Rectal smooth muscle tissue (tissue), 1 donor: ENCODE measurements at regions not wholly inside any gene's neighbourhood (a gene's known extent, or its start where the extent isn't known, plus 50 kb on each side); places are given as distances from the start of the nearest gene placed in this dataset.

Experiments
- H3K27ac ChIP-seq: one replicate; pipeline ENCODE4 v1.7.0; 2013; ENCODE audit warnings: low read depth, low read length, inconsistent platforms
- H3K27me3 ChIP-seq: one replicate; pipeline ENCODE4 v1.7.0; 2013; ENCODE audit warnings: low read length; ENCODE audit not compliant: control insufficient read depth, insufficient read depth
- H3K36me3 ChIP-seq: one replicate; pipeline ENCODE4 v1.7.0; 2013; ENCODE audit warnings: low read length; ENCODE audit not compliant: control insufficient read depth, insufficient read depth
- H3K4me1 ChIP-seq: one replicate; pipeline ENCODE4 v1.7.0; 2013; ENCODE audit warnings: low read length; ENCODE audit not compliant: control insufficient read depth, insufficient read depth
- H3K4me3 ChIP-seq: one replicate; pipeline ENCODE4 v1.7.0; 2013; ENCODE audit warnings: low read length
- H3K9ac ChIP-seq: one replicate; pipeline ENCODE4 v1.7.0; 2013; ENCODE audit warnings: low read length

- no peaks in the 10 kb centered on the region for H3K27me3 ChIP-seq
- no peak overlapping the region for H3K4me3 ChIP-seq
- no peaks in the 10 kb centered on the region for H3K36me3 ChIP-seq
- no peak overlapping the region for H3K27ac ChIP-seq
- H3K4me1 ChIP-seq: no peaks in the 10 kb centered on the region
- no peak overlapping the region for H3K9ac ChIP-seq
Observed at GRCh38 chr7:10704653-10705052, 269.0 kb upstream of the PHF14 start.

- Histone ChIP-seq H3K27ac (no peak overlapping the region), H3K36me3 (no peaks in the 10 kb centered on the region), H3K4me1 (no peaks in the 10 kb centered on the region), H3K9ac (no peak overlapping the region), H3K4me3 (no peak overlapping the region), H3K27me3 (no peaks in the 10 kb centered on the region)
Observed at GRCh38 chr7:10706875-10707493, 266.7 kb upstream of the PHF14 start.

GRCh38 chr7:10707519-10707918 is 266.2 kb upstream of the PHF14 start:
- Histone ChIP-seq H3K27ac (no peak overlapping the region), H3K4me3 (no peak overlapping the region), H3K36me3 (no peaks in the 10 kb centered on the region), H3K27me3 (no peaks in the 10 kb centered on the region), H3K4me1 (no peaks in the 10 kb centered on the region), H3K9ac (no peak overlapping the region)

GRCh38 chr7:10708447-10708846 is 265.2 kb upstream of the PHF14 start:
- no peaks in the 10 kb centered on the region for H3K36me3 ChIP-seq
- H3K9ac ChIP-seq: no peak overlapping the region
- no peaks in the 10 kb centered on the region for H3K27me3 ChIP-seq
- H3K27ac ChIP-seq: no peak overlapping the region
- H3K4me3 ChIP-seq: no peak overlapping the region
- no peaks in the 10 kb centered on the region for H3K4me1 ChIP-seq

GRCh38 chr7:10718768-10719167 is 254.9 kb upstream of the PHF14 start:
- Histone ChIP-seq H3K27me3 (no peaks in the 10 kb centered on the region), H3K27ac (no peak overlapping the region), H3K36me3 (no peaks in the 10 kb centered on the region), H3K4me3 (no peak overlapping the region), H3K4me1 (no peaks in the 10 kb centered on the region), H3K9ac (no peak overlapping the region)

GRCh38 chr7:10720042-10720441 is 253.6 kb upstream of the PHF14 start:
- Histone ChIP-seq H3K36me3 (no peaks in the 10 kb centered on the region), H3K4me3 (no peak overlapping the region), H3K4me1 (no peaks in the 10 kb centered on the region), H3K27me3 (no peaks in the 10 kb centered on the region), H3K27ac (no peak overlapping the region), H3K9ac (no peak overlapping the region)

- H3K27ac ChIP-seq: no peak overlapping the region
- no peak overlapping the region for H3K4me3 ChIP-seq
- H3K4me1 ChIP-seq: no peaks in the 10 kb centered on the region
- no peak overlapping the region for H3K9ac ChIP-seq
- no peaks in the 10 kb centered on the region for H3K36me3 ChIP-seq
- no peaks in the 10 kb centered on the region for H3K27me3 ChIP-seq
Observed at GRCh38 chr7:10721289-10721688, 252.4 kb upstream of the PHF14 start.

GRCh38 chr7:10723832-10724231 is 249.8 kb upstream of the PHF14 start:
- Histone ChIP-seq H3K9ac (no peak overlapping the region), H3K4me1 (no peaks in the 10 kb centered on the region), H3K36me3 (no peaks in the 10 kb centered on the region), H3K4me3 (no peak overlapping the region), H3K27me3 (no peaks in the 10 kb centered on the region), H3K27ac (no peak overlapping the region)

GRCh38 chr7:10724449-10724848 is 249.2 kb upstream of the PHF14 start:
- Histone ChIP-seq H3K27me3 (no peaks in the 10 kb centered on the region), H3K4me1 (no peaks in the 10 kb centered on the region), H3K36me3 (no peaks in the 10 kb centered on the region), H3K27ac (no peak overlapping the region), H3K4me3 (no peak overlapping the region), H3K9ac (no peak overlapping the region)

GRCh38 chr7:10727636-10728035 is 246.0 kb upstream of the PHF14 start:
- H3K4me1 ChIP-seq: no peaks in the 10 kb centered on the region
- H3K9ac ChIP-seq: no peak overlapping the region
- H3K36me3 ChIP-seq: no peaks in the 10 kb centered on the region
- no peaks in the 10 kb centered on the region for H3K27me3 ChIP-seq
- H3K4me3 ChIP-seq: no peak overlapping the region
- no peak overlapping the region for H3K27ac ChIP-seq

- Histone ChIP-seq H3K9ac (no peak overlapping the region), H3K4me1 (no peaks in the 10 kb centered on the region)
Observed at GRCh38 chr7:10731253-10731773, 242.4 kb upstream of the PHF14 start.

GRCh38 chr7:10733747-10734146 is 239.9 kb upstream of the PHF14 start:
- Histone ChIP-seq H3K4me3 (no peak overlapping the region), H3K9ac (no peak overlapping the region), H3K4me1 (no peaks in the 10 kb centered on the region), H3K27me3 (no peaks in the 10 kb centered on the region), H3K36me3 (no peaks in the 10 kb centered on the region), H3K27ac (no peak overlapping the region)

More at GRCh38 chr7:10731253-10731773, 242.4 kb upstream of the PHF14 start:
- Histone ChIP-seq H3K27ac (no peak overlapping the region), H3K27me3 (no peaks in the 10 kb centered on the region), H3K4me3 (no peak overlapping the region), H3K36me3 (no peaks in the 10 kb centered on the region)

- Histone ChIP-seq H3K9ac (no peak overlapping the region), H3K4me3 (no peak overlapping the region), H3K27me3 (no peaks in the 10 kb centered on the region), H3K4me1 (no peaks in the 10 kb centered on the region), H3K36me3 (no peaks in the 10 kb centered on the region), H3K27ac (no peak overlapping the region)
Observed at GRCh38 chr7:10734595-10734994, 239.1 kb upstream of the PHF14 start.
